Suprapubic skin (tissue), 3 donors: ENCODE measurements at regions not wholly inside any gene's neighbourhood (a gene's known extent, or its start where the extent isn't known, plus 50 kb on each side); places are given as distances from the start of the nearest gene placed in this dataset.

Experiments used
- CTCF ChIP-seq, 2 donors: fragments of 200-600 bp in 1 of 2; fragments of 450-650 bp in 1 of 2; sonication (generic) in 1 of 2; IDR thresholded peaks; one replicate each; pipeline ENCODE4 v1.5.1; 2016 to 2019; ENCODE audit warnings: antibody characterized with exemption in 2 of 2, mild to moderate bottlenecking in 1 of 2, moderate library complexity in 1 of 2
- POLR2AphosphoS5 ChIP-seq, 3 donors: sonication (generic); formaldehyde crosslinking; IDR thresholded peaks; one replicate each; pipeline ENCODE4 v1.6.1; 2017; ENCODE audit warnings: antibody characterized with exemption in 3 of 3

GRCh38 chr4:4930677-4931076 lies 71.2 kb downstream of the MSX1 start:
- TF ChIP-seq POLR2AphosphoS5 (IDR thresholded peaks at IDR 0.05) (no peak), CTCF (IDR thresholded peaks at IDR 0.05) (no peak)
